SK-N-SH treated with all-trans-retinoic acid at 6 μM for 48 hours (cell line): ENCODE measurements at regions not wholly inside any gene's neighbourhood (a gene's known extent, or its start where the extent isn't known, plus 50 kb on each side); places are given as distances from the start of the nearest gene placed in this dataset.

Experiments
- ATAC-seq: fragments of 200-7000 bp; cut with Tn5 transposase; 3 replicates; pipeline ENCODE4 v1.9.1; 2020; ENCODE audit warnings: mild to moderate bottlenecking, moderate library complexity
- ARNTL ChIP-seq: fragments of 450-650 bp; formaldehyde crosslinking; IDR thresholded peaks from 2 replicates; pipeline ENCODE4 v1.5.0; 2020; ENCODE audit warnings: low read depth, mild to moderate bottlenecking, moderate library complexity, borderline replicate concordance
- BACH2 ChIP-seq: fragments of 250-450 bp; sonication (Bioruptor Pico); IDR thresholded peaks from 2 replicates; pipeline ENCODE4 v1.9.0; 2021; ENCODE audit warnings: mild to moderate bottlenecking, borderline replicate concordance
- CREB5 ChIP-seq: fragments of 250-450 bp; sonication (Bioruptor Pico); IDR thresholded peaks from 2 replicates; pipeline ENCODE4 v1.5.1; 2020; ENCODE audit warnings: low read depth, mild to moderate bottlenecking, moderate library complexity
- CSDC2 ChIP-seq: fragments of 250-450 bp; sonication (Bioruptor Pico); IDR thresholded peaks from 2 replicates; pipeline ENCODE4 v1.5.0; 2020; ENCODE audit warnings: mild to moderate bottlenecking, moderate library complexity
- CSRNP3 ChIP-seq: fragments of 250-450 bp; sonication (Bioruptor Pico); IDR thresholded peaks from 2 replicates; pipeline ENCODE4 v1.5.1; 2021; ENCODE audit warnings: mild to moderate bottlenecking, moderate library complexity
- ESRRG ChIP-seq: fragments of 250-450 bp; sonication (Bioruptor Pico); IDR thresholded peaks from 2 replicates; pipeline ENCODE4 v1.6.1; 2021; ENCODE audit warnings: mild to moderate bottlenecking
- GLIS3 ChIP-seq: fragments of 250-450 bp; sonication (Bioruptor Pico); IDR thresholded peaks from 2 replicates; pipeline ENCODE4 v1.5.0; 2020; ENCODE audit warnings: mild to moderate bottlenecking, moderate library complexity
- ISL1 ChIP-seq: fragments of 250-450 bp; sonication (Bioruptor Pico); IDR thresholded peaks from 2 replicates; pipeline ENCODE4 v2.1.2; 2022; ENCODE audit warnings: mild to moderate bottlenecking, moderate library complexity
- OSR1 ChIP-seq: fragments of 250-450 bp; sonication (Bioruptor Pico); IDR thresholded peaks from 2 replicates; pipeline ENCODE4 v1.8.0; 2022; ENCODE audit warnings: moderate library complexity, mild to moderate bottlenecking, inconsistent platforms
- PATZ1 ChIP-seq: fragments of 250-450 bp; sonication (Bioruptor Pico); IDR thresholded peaks from 2 replicates; pipeline ENCODE4 v1.8.0; 2020; ENCODE audit warnings: mild to moderate bottlenecking, moderate library complexity, borderline replicate concordance
- POU6F1 ChIP-seq: fragments of 250-450 bp; sonication (Bioruptor Pico); IDR thresholded peaks from 2 replicates; pipeline ENCODE4 v1.8.0; 2021; ENCODE audit warnings: low read depth, mild to moderate bottlenecking, moderate library complexity, borderline replicate concordance
- PPARA ChIP-seq: fragments of 250-450 bp; sonication (Bioruptor Pico); IDR thresholded peaks from 2 replicates; pipeline ENCODE4 v1.5.0; 2020; ENCODE audit warnings: mild to moderate bottlenecking, borderline replicate concordance
- SNAI2 ChIP-seq: fragments of 250-450 bp; sonication (Bioruptor Pico); IDR thresholded peaks from 2 replicates; pipeline ENCODE4 v1.5.0; 2020; ENCODE audit warnings: mild to moderate bottlenecking, moderate library complexity
- TCF4 ChIP-seq: fragments of 250-450 bp; sonication (Bioruptor Pico); IDR thresholded peaks from 2 replicates; pipeline ENCODE4 v1.8.0; 2021; ENCODE audit warnings: mild to moderate bottlenecking, moderate library complexity, borderline replicate concordance
- TOX ChIP-seq: fragments of 250-450 bp; sonication (Bioruptor Pico); IDR thresholded peaks from 2 replicates; pipeline ENCODE4 v1.8.0; 2021; ENCODE audit warnings: mild to moderate bottlenecking, moderate library complexity, borderline replicate concordance
- TSHZ2 ChIP-seq: fragments of 250-450 bp; sonication (Bioruptor Pico); IDR thresholded peaks from 2 replicates; pipeline ENCODE4 v1.5.0; 2020; ENCODE audit warnings: mild to moderate bottlenecking, moderate library complexity
- ZC3H10 ChIP-seq: fragments of 250-450 bp; sonication (Bioruptor Pico); IDR thresholded peaks from 2 replicates; pipeline ENCODE4 v1.5.1; 2021; ENCODE audit warnings: mild to moderate bottlenecking, moderate library complexity
- ZFP3 ChIP-seq: fragments of 250-450 bp; sonication (Bioruptor Pico); IDR thresholded peaks from 2 replicates; pipeline ENCODE4 v1.5.0; 2020; ENCODE audit warnings: mild to moderate bottlenecking, moderate library complexity
- ZFP30 ChIP-seq: fragments of 450-650 bp; formaldehyde crosslinking; IDR thresholded peaks from 2 replicates; pipeline ENCODE4 v1.5.0; 2022; ENCODE audit warnings: mild to moderate bottlenecking, moderate library complexity
- ZNF70 ChIP-seq: fragments of 450-650 bp; formaldehyde crosslinking; IDR thresholded peaks from 2 replicates; pipeline ENCODE4 v1.5.0; 2020; ENCODE audit warnings: mild to moderate bottlenecking, moderate library complexity
- ZNF8 ChIP-seq: fragments of 450-650 bp; formaldehyde crosslinking; IDR thresholded peaks from 2 replicates; pipeline ENCODE4 v1.5.0; 2020; ENCODE audit warnings: mild to moderate bottlenecking, moderate library complexity

- TF ChIP-seq PPARA (CRISPR knock-in tag) (no peak), BACH2 (CRISPR knock-in tag) (no peak), ZC3H10 (CRISPR knock-in tag) (no peak), CREB5 (CRISPR knock-in tag) (no peak), ESRRG (no peak), CSRNP3 (no peak), POU6F1 (CRISPR knock-in tag) (no peak), CSDC2 (CRISPR knock-in tag) (no peak), ZFP30 (CRISPR knock-in tag) (no peak), ZNF70 (no peak), ISL1 (CRISPR knock-in tag) (no peak), TCF4 (CRISPR knock-in tag) (no peak), GLIS3 (no peak), OSR1 (CRISPR knock-in tag) (no peak), TOX (CRISPR knock-in tag) (no peak)
- peak; percentile 79 for ATAC-seq
Observed at GRCh38 chr14:71551291-71551950, 380.8 kb upstream of the RGS6 start.

- TF ChIP-seq TOX (CRISPR knock-in tag) (no peak), SNAI2 (CRISPR knock-in tag) (no peak), ISL1 (CRISPR knock-in tag) (no peak), POU6F1 (CRISPR knock-in tag) (no peak), ZC3H10 (CRISPR knock-in tag) (no peak), TCF4 (CRISPR knock-in tag) (no peak), ZFP3 (CRISPR knock-in tag) (no peak), PATZ1 (CRISPR knock-in tag) (no peak), GLIS3 (no peak), PPARA (CRISPR knock-in tag) (no peak), CSDC2 (CRISPR knock-in tag) (no peak), ARNTL (no peak), TSHZ2 (CRISPR knock-in tag) (no peak), ZNF8 (no peak), CSRNP3 (no peak), ESRRG (no peak), CREB5 (CRISPR knock-in tag) (no peak), ZFP30 (CRISPR knock-in tag) (no peak)
- ATAC-seq, result no peak
Observed at GRCh38 chr14:71552809-71553208, 379.4 kb upstream of the RGS6 start.
